Right lobe of liver (tissue), 4 donors: ENCODE measurements at regions not wholly inside any gene's neighbourhood (a gene's known extent, or its start where the extent isn't known, plus 50 kb on each side); places are given as distances from the start of the nearest gene placed in this dataset.

Source experiments
- CTCF ChIP-seq, 4 donors: fragments of 200-600 bp in 3 of 4; fragments of 450-650 bp in 1 of 4; IDR thresholded peaks; one replicate each; pipeline versions ENCODE4 v1.5.1 to v1.8.0; 2016 to 2022; ENCODE audit warnings: antibody characterized with exemption in 4 of 4, mild to moderate bottlenecking in 2 of 4
- POLR2A ChIP-seq: fragments of 450-650 bp; IDR thresholded peaks from one replicate; pipeline ENCODE4 v1.6.1; 2017; ENCODE audit warnings: antibody characterized with exemption, mild to moderate bottlenecking
- donor health status: DM: no; HTN: no; CAD: no.
- donor health status: DM: no; HTN: no; CAD: no.
- donor health status: DM: no; HTN: yes; CAD: no.

GRCh38 chr2:118527571-118527970 is 319.9 kb downstream of the EN1 start:
- TF ChIP-seq POLR2A = no peak
- no peak for TF ChIP-seq CTCF (IDR thresholded peaks at IDR 0.05)
